ENCODE measurements at regions not wholly inside any gene's neighbourhood (a gene's known extent, or its start where the extent isn't known, plus 50 kb on each side); places are given as distances from the start of the nearest gene placed in this dataset.

DNA sequence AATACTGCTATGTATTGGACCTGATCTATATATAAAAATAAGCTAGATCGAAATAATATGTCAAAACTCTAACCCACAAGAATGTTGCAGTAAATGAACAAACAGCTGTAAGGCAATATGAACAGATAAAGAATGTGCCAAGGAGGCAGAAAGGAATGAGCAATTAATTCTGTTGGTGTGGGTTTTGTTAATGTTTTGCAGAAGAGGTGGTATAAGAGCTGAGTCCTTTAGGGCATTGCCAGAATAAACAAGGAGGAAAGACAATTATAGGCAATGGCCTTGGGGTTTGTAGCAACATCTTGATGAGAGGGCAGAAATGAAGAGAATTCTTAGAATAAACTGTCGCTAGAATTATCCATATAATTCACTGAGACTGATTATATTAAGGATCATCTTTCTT lies 240.9 kb upstream of the GULP1 start:
- TF ChIP-seq, protein P1, sequence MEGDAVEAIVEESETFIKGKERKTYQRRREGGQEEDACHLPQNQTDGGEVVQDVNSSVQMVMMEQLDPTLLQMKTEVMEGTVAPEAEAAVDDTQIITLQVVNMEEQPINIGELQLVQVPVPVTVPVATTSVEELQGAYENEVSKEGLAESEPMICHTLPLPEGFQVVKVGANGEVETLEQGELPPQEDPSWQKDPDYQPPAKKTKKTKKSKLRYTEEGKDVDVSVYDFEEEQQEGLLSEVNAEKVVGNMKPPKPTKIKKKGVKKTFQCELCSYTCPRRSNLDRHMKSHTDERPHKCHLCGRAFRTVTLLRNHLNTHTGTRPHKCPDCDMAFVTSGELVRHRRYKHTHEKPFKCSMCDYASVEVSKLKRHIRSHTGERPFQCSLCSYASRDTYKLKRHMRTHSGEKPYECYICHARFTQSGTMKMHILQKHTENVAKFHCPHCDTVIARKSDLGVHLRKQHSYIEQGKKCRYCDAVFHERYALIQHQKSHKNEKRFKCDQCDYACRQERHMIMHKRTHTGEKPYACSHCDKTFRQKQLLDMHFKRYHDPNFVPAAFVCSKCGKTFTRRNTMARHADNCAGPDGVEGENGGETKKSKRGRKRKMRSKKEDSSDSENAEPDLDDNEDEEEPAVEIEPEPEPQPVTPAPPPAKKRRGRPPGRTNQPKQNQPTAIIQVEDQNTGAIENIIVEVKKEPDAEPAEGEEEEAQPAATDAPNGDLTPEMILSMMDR (conservative IDR thresholded peaks at IDR 0.05; ENCODE audit: low read depth, low read length), result no peak
- TF ChIP-seq MAFK (IDR thresholded peaks at IDR 0.05; ENCODE audit: low read depth, low read length), result no peak
